ENCODE measurements at regions not wholly inside any gene's neighbourhood (a gene's known extent, or its start where the extent isn't known, plus 50 kb on each side); places are given as distances from the start of the nearest gene placed in this dataset.

- no peak overlapping the region for H3K4me3 ChIP-seq (ENCODE audit: low read depth, low read length)
- DNase-seq (ENCODE audit: low read depth), result no peak
- no peak for TF ChIP-seq CTCF (IDR thresholded peaks at IDR 0.05; ENCODE audit: control insufficient read depth, extremely low read depth, insufficient read depth)
Measured at GRCh38 chr10:125428054-125428453, 254.9 kb downstream of the TEX36 start.

DNA sequence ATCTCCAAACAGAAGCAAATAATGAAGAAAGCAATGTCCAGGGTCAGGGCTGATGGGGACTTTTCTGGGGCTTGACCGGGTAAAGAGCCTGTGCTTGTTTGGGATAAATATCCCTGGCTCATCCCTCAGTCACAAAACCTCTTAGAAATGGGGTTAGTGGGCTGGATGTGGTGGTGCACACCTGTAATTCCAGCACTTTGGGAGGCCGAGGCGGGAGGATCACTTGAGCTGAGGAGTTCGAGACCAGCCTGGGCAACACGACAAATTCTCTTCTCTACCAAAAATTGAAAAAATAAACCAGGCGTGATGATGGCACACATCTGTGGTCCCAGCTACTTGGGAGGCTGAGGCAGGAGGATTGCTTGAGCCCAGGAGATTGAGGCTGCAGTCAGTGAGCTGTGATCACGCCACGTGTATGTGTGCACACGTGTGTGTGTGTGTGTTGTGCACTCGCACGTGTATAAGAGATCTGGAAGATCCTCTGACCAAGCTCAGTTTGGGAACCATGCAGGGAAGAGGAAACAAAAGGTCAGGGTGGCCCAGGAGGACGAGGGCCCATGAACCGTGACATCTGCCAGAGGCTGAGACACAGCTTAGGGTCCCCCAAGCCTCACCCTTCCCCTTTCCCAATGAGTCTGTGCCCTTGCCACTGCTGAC lies 258.6 kb downstream of the TEX36 start:
- no peak for TF ChIP-seq CTCF (IDR thresholded peaks at IDR 0.05; ENCODE audit: control insufficient read depth, extremely low read depth, insufficient read depth)

DNA sequence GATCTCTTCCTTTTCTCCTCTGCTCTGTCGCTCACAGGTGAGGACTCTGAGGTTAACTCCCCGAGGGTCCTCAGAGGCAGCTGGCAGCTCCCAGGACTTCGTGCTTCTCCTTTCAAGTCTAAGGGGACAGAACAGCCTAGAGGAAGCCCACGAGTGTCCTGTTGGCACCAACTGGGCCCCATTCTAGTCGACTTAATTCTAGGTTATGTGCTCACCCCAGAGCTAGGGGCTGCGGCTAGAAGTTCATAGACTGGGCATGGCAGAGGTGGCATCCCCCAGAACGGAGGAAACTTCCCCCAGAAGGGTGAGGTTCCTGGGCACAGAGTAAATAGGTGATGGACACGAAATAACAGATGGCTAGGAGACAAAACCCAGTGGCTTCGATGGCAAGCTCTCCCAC lies 259.4 kb downstream of the TEX36 start:
- no peak overlapping the region for H3K4me3 ChIP-seq (ENCODE audit: low read depth, low read length)
- no peak for TF ChIP-seq CTCF (IDR thresholded peaks at IDR 0.05; ENCODE audit: control insufficient read depth, extremely low read depth, insufficient read depth)
- DNase-seq (ENCODE audit: low read depth), result no peak

More for the DNA sequence above, 258.6 kb downstream of the TEX36 start:
- DNase-seq (ENCODE audit: low read depth), result no peak
- H3K4me3 ChIP-seq (ENCODE audit: low read depth, low read length), result no peak overlapping the region

DNA sequence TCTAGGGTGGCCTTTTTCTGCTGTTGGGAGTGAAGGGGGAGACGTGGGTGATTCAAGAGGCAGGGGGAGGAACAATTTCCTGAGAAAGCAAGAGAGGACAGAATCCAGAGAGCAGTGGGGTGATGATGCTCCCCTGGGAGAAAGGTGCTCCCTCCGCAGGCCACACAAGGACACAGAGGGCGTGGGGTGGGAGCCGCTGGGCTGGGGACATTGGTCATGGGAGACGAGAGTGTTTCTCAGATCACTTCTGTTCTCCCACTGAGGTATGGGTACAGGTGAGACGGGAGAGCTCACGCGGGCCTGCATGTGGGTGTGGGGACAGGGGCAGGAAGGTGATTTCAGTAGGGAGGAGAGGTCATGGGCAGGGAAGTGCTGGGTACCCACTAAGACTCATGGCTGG lies 259.5 kb upstream of the CTBP2 start:
- H3K4me3 ChIP-seq (ENCODE audit: low read depth, low read length), result no peak overlapping the region
- TF ChIP-seq CTCF (IDR thresholded peaks at IDR 0.05; ENCODE audit: control insufficient read depth, extremely low read depth, insufficient read depth), result no peak
- no peak for DNase-seq (ENCODE audit: low read depth)

- TF ChIP-seq CTCF (IDR thresholded peaks at IDR 0.05; ENCODE audit: control insufficient read depth, extremely low read depth, insufficient read depth), result no peak
- no peak overlapping the region for H3K4me3 ChIP-seq (ENCODE audit: low read depth, low read length)
- no peak for DNase-seq (ENCODE audit: low read depth)
Measured at GRCh38 chr10:125419146-125419545, 258.8 kb upstream of the CTBP2 start.

DNA sequence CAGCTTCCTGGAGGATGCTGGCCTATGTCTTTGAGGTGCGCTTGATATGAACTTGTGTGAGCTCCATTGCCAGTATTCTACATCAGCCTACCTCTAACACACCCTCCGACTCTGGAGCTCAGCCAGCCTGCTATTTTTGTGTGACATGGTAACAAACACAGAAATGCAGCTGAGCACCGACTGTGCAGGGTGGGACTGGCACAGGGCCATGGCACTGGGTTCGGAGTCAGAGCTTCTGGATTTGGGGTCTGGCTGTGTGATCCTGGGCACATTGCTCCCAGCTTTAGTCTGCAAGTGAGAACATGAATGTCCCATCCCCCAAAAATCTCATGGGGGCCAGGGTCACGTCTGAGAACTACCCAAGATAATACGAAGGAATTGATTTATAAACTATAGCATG lies 257.2 kb upstream of the CTBP2 start:
- DNase-seq (ENCODE audit: low read depth), result no peak
- TF ChIP-seq CTCF (IDR thresholded peaks at IDR 0.05; ENCODE audit: control insufficient read depth, extremely low read depth, insufficient read depth), result no peak

GRCh38 chr10:125415964-125416363 lies 255.6 kb upstream of the CTBP2 start:
- TF ChIP-seq CTCF (IDR thresholded peaks at IDR 0.05; ENCODE audit: control insufficient read depth, extremely low read depth, insufficient read depth), result no peak
- no peak for DNase-seq (ENCODE audit: low read depth)
- no peak overlapping the region for H3K4me3 ChIP-seq (ENCODE audit: low read depth, low read length)

More for the DNA sequence above, 257.2 kb upstream of the CTBP2 start:
- H3K4me3 ChIP-seq (ENCODE audit: low read depth, low read length), result no peak overlapping the region
